ENCODE measurements at regions not wholly inside any gene's neighbourhood (a gene's known extent, or its start where the extent isn't known, plus 50 kb on each side); places are given as distances from the start of the nearest gene placed in this dataset.

- TF ChIP-seq POLR2A (IDR thresholded peaks at IDR 0.05; ENCODE audit: low read depth, low read length) = no peak
- TF ChIP-seq POLR2AphosphoS5 (IDR thresholded peaks at IDR 0.05; ENCODE audit: low read depth, low read length) = no peak
- no peak for TF ChIP-seq TAF1 (IDR thresholded peaks at IDR 0.05; ENCODE audit: borderline replicate concordance, low read depth, low read length)
Measured at GRCh38 chr1:30108186-30108585, 615.2 kb downstream of the MATN1 start.
